ENCODE measurements at regions not wholly inside any gene's neighbourhood (a gene's known extent, or its start where the extent isn't known, plus 50 kb on each side); places are given as distances from the start of the nearest gene placed in this dataset.
"Not testable (repeated sequence)": the region's sequence is repeated elsewhere in the genome, so short reads cannot be mapped to it uniquely, and the experiment has no call there.

DNA sequence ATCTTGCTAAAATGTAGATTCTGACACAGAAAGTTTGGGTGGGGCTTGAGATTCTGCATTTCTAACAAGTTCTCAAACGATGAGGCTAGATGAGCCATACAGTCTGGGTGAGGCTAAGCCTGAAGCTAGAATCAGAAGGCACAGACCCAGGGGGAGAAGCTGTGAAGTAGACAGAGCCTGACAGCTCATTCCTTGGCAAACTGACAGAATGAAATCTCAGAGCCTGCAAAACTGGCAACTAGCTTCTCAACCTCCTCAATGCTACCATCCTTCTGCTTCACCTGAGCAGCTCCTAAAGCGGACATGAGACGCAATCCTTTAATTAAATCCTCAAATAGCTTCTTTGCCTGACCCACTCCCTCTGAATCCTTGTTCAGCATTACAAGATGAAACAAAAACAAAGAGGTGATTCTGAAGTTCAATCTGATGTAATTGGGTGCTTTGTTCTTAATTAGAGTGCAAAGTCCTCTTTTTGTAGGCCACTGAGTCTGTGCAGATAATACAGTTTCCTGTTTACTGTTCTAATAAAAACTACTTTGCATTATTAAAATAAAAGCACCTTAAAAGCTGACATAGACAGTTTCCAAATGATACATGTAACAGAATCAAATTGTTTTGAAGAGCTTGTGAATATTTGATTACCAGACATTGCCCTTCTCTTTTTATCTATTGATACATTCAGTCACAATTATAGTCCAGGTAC, 71.0 kb upstream of the BMP2K start:
- H3K4me3 ChIP-seq (ENCODE audit: low read length): no peak overlapping the region
- TF ChIP-seq, protein P1, sequence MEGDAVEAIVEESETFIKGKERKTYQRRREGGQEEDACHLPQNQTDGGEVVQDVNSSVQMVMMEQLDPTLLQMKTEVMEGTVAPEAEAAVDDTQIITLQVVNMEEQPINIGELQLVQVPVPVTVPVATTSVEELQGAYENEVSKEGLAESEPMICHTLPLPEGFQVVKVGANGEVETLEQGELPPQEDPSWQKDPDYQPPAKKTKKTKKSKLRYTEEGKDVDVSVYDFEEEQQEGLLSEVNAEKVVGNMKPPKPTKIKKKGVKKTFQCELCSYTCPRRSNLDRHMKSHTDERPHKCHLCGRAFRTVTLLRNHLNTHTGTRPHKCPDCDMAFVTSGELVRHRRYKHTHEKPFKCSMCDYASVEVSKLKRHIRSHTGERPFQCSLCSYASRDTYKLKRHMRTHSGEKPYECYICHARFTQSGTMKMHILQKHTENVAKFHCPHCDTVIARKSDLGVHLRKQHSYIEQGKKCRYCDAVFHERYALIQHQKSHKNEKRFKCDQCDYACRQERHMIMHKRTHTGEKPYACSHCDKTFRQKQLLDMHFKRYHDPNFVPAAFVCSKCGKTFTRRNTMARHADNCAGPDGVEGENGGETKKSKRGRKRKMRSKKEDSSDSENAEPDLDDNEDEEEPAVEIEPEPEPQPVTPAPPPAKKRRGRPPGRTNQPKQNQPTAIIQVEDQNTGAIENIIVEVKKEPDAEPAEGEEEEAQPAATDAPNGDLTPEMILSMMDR (conservative IDR thresholded peaks at IDR 0.05; ENCODE audit: low read depth, low read length): no peak
- peak; percentile 34 for DNase-seq (ENCODE audit: low read depth)

DNA sequence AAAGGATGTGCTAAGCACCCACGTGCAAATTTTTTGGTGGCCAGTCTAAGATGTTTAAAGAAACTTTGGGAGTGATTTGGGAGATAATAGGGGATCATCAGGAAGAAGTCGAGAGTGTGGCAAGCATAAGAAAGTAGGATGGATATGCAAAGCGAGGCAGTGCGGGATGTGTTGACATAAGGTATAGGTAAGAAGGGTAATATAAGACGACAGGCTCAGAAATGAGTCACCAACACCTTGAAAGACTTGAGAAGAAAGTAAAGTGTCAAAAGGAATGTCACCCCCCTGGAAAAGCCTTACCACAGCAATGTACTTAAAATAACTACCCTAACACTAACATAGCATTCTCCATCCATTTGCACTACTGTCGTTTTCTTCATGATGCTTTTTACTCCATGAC, 69.8 kb upstream of the BMP2K start:
- TF ChIP-seq, protein P1 (conservative IDR thresholded peaks at IDR 0.05; ENCODE audit: low read depth, low read length): no peak
- DNase-seq (ENCODE audit: low read depth): no peak
- H3K4me3 ChIP-seq (ENCODE audit: low read length): no peak overlapping the region

DNA sequence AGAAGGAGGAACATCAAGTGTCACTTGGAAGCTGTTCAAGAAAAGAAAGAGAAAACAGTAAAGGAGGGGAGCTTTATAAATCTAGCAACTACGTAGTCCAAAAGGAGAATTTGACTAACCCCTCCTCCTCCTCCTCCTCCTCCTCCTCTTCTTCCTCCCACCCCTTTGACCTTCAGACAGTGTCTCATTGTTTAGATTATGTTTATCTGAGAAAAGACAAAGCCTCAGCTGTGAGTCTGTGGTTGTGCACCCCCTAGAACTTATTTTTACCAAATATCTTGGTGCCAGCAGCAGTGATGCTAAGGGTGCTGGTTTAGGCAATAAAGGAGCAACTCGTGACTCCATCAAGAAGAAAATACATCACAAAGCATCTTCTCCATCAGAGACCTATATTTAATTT, 68.9 kb upstream of the BMP2K start:
- H3K4me3 ChIP-seq (ENCODE audit: low read length): no peak overlapping the region
- no peak for DNase-seq (ENCODE audit: low read depth)
- TF ChIP-seq, protein P1 (conservative IDR thresholded peaks at IDR 0.05; ENCODE audit: low read depth, low read length): no peak

DNA sequence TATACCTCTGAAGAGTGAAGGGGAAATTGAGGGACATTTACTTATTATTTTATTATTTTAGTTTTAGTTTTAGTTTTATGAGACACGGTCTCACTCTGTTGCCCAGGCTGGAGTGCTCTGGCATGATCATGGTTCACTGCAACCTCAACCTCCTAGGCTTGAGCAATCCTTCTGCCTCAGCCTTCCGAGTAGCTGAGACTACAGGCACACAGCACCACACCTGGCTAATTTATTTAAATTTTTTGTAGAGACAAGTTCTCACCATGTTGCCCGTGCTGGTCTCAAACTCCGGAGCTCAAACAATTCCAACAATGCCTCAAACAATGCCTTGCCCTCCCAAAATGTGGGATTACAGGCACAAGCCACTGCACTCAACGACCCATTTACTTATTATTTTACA, 68.4 kb upstream of the BMP2K start:
- DNase-seq (ENCODE audit: low read depth): no peak
- TF ChIP-seq, protein P1 (conservative IDR thresholded peaks at IDR 0.05; ENCODE audit: low read depth, low read length): no peak
- H3K4me3 ChIP-seq (ENCODE audit: low read length): no peak overlapping the region

DNA sequence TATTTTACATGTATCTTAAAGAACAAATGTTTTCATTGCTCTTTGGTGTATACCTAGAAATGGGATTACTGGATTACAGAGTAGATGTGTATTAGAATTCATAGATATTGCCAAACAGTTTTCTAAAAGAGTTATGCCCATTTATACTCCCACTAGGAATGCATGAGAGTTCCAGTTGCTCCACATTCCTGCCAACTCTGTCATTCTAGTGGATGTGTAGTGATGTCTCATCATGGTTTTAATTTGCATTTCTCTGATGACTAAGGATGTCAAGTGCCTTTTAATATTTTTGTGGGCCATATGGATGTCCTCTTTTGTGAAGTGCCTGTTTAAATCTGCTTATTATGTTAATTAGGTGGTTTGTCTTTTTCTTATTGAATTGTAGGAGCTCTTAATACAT, 65.6 kb upstream of the BMP2K start:
- TF ChIP-seq, protein P1 (conservative IDR thresholded peaks at IDR 0.05; ENCODE audit: low read depth, low read length): no peak
- no peak overlapping the region for H3K4me3 ChIP-seq (ENCODE audit: low read length)
- DNase-seq (ENCODE audit: low read depth): no peak

DNA sequence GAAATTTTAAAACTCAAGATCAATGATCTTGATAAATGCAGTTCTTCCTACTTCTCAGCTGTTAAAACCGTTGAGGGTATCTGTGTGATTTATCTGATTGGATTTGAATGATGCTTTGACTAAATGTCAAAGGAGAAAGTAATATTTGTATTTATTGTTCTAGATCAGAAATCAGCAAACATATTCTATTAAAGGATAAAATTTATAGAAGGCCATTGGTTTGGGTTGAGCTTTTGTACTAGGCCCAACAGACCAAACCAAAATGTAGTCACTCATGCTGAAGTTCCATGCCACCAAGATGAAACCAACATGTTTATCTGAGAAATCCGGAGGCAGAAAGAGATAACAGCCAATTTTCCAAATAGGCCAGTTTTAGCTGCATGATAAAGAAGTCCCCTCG, 64.5 kb upstream of the BMP2K start:
- no peak overlapping the region for H3K4me3 ChIP-seq (ENCODE audit: low read length)
- TF ChIP-seq, protein P1 (conservative IDR thresholded peaks at IDR 0.05; ENCODE audit: low read depth, low read length): no peak

DNA sequence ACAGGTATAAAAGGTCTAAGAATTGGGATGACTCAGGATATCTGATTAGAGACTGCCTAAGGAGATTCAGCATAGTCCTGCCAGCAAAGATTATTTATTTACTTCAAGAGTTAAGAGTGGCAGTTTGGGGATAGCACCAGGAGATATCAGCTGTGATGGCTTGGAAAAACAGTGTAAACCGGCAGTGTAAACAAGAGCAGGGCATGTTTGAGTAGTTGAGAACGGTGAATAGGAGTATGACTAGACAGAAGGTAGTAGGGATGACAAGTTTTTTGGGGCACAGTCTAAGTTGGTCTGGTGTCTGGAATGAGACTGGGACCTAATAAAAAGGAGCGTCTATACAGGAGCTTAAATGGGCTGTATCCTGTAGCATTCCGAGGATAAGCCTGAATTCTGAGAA, 61.6 kb upstream of the BMP2K start:
- DNase-seq (ENCODE audit: low read depth); H3K4me3 ChIP-seq (ENCODE audit: low read length): not testable (repeated sequence)

More for the DNA sequence above, 64.5 kb upstream of the BMP2K start:
- no peak for DNase-seq (ENCODE audit: low read depth)

DNA sequence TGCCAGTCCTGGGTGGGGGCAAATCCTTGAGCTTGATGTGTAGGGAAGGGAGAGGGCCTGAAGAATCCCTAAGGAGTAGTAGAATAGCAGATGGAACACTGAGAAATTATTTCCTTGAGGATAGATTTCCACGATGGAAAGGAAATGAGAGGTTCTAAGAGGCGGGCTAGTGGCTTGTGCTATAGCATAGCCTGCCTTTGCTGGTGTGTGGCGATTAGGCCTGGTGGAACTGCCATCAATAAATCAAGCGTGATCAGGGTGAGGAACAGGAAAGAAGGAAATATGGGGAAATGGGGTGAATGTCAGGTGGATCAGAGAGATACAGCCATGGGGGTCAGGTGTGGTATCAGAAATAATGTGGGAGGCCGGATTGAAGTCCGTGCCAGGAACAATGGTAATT, 60.8 kb upstream of the BMP2K start:
- not testable (repeated sequence) for DNase-seq (ENCODE audit: low read depth); H3K4me3 ChIP-seq (ENCODE audit: low read length)

DNA sequence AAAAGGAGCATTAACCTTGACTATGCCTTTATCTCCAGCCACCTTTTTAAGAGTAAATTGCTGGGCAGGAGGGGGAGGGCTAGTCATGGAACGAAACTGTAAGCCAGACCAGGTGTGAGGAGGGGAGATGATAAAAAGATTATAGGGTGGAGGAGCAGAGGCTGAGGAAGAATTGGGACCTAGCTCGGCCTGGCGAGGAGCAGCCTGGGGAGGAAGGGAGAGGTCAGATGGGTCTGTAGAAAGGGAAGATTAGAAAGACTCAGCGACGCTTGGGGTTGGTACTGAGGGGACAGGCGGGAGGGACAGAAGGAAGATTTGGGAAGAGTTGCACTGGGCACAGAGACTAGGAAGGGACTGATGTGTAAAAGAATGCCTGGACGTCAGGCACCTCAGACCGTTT, 58.4 kb upstream of the BMP2K start:
- not testable (repeated sequence) for H3K4me3 ChIP-seq (ENCODE audit: low read length); DNase-seq (ENCODE audit: low read depth)
